Stimulated activated CD8-positive, alpha-beta memory T cell treated with anti-CD3 and anti-CD28 coated beads, Interleukin-7, amount 100 ng/mL, for 24 hours (primary cell): ENCODE measurements at regions not wholly inside any gene's neighbourhood (a gene's known extent, or its start where the extent isn't known, plus 50 kb on each side); places are given as distances from the start of the nearest gene placed in this dataset.
"Not testable (repeated sequence)": the region's sequence is repeated elsewhere in the genome, so short reads cannot be mapped to it uniquely, and the experiment has no call there.

Experiments used
- DNase-seq: peaks from one replicate; pipeline ENCODE4 v3.0.0-alpha.2; 2020; ENCODE audit warnings: low read depth

DNA sequence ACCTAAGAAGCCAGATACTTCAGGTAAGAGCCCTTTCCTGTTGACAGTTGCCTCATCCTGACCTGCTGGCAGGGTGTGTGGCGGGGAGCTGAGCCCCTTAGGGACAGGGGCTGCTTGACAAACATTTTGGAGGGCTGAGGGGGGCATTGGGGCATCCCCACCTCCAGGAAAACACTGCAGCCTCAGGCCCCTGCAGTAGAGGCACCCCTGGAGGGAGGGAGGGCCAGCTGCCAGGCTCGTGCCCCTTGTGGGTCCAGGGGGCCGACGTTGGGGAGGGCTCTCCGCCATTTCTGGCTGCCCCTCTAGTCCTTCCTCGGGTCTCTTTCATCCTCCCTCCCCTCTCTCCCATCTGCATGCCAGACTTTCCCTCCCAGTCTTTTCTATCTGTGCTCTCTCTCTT, 177.3 kb downstream of the RPS24 start:
- DNase-seq, result no peak

DNA sequence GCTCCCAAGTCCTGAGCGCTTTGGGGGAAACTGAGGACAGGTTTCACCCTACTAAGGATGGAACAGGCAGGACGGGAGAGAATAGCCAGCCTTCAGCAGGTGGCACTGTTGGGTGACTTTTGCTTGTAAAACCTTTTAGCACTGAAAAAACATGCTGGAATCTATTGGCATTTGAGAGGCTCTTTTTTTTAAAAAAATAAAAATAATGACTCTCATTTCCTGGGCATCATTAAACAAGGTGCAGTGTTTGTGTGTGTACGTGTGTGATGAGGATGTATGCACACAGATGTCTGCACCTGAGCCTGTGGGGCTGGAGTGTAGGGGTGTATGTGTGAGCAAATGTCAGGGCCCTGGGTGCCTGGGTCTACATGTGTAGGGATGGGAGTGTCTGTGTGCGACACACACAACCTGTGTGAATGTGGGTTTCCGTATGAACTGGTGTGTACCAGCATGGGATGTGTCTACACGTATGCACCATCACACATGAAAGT, 177.9 kb downstream of the RPS24 start:
- no peak for DNase-seq

DNA sequence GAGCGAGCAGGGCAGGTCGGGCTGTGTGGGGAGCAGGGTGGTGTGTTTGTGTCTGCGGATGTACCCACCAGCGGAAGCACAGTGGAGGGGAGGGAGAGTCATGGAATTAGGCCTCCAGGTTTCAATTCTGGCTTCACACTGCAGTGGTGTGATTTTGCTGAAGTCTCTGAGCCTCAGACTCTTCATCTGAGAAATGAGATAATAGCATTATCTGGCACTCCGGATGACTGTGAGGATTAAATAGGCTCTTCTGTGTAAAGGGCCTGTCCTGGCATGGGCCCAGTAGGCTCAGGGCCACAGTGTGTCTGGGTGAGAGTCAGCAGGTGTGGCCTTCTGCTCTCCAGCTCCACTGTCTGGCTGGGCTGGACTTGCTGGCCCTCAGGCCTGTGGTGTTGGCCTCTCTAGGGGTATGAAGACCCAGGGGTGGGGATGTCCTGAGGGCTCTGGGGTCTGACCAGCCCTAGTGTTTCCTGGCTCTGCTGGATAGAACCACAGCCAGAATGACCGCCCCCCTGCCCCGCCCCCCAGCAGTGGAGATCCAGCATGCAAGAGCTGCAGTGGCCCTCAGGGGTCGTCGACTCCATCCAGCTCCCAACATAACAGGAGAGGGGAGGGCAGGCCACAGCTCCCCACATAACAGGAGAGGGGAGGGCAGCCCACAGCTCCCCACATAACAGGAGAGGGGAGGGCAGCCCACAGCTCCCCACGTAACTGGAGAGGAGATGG, 178.6 kb downstream of the RPS24 start:
- no peak for DNase-seq

DNA sequence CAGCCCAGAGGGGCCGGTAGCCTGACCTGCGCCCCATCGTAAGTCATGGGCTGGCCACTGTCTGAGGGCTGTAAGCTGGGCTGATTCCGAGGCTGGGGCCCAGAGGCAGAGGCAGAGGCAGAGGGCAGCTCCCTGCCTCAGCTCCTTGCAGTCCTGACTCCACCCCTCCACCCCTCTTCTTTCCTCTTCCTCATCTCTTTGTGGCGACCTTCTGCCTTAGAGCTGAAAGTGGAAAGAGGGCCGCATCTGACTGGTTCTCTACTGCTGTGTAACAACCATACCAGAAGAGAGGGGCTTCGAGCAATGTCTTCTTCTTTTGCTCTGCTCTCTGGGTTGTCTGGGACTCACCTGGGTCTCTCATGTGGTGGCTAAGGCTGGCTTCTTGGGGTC, 179.1 kb downstream of the RPS24 start:
- DNase-seq, result no peak

DNA sequence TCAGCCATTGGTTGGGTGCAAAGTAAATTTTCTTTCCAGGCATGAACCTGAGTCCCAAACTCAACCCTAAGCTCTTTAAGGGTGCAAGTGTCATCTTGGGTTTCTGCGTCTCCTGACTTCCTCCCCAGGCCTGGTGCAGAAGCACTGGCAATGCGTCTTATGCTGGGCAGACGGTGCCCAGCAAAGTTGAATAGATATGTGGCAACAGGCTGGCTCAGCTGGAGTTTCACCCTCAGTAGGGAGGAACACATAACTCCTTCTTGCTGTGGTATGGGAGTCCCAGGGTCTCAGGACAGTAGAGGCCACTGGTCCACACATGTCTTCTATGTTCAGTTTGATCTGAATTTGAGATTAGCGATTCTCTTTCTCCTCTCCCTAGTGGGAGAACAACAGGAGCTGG, 181.3 kb downstream of the RPS24 start:
- DNase-seq, result no peak

DNA sequence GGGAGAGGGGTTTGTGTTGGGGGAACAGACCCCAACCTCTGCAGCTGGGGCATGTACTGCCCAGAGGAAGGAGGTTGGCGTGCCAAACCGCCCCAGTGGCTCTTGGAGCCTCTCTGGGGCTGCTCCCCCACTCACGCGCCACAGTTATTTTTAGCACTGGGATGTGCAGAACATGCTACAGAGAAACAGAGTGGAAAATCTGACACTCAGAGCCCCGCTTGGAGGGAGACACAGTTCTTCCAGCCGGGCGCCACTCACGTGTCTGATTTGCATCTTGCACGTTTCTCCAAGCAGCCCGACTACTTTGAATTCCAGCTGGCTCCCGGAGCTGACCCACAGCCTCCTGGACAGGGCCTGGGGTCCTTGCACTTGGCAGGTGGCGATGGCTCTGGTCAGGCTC, 182.0 kb downstream of the RPS24 start:
- no peak for DNase-seq

DNA sequence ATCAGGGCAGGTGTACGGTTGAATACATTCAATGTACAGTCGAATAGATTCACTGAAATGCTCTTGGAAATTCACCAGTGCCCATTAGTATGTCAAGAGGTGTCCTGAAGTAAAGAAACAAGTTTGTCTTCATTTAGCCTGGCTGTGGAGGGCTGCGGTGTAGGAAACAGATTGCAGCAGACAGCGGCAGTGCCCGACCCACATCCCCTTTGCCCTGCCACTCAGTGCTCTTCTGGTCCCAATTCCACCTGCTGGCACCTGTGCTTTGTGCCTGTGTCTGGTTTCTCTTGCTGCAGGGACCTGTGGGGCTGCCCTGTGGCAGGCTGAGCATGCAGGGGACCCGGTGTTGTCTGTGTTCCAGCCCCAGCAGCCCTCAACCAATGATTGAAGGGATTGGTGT, 183.7 kb downstream of the RPS24 start:
- no peak for DNase-seq

DNA sequence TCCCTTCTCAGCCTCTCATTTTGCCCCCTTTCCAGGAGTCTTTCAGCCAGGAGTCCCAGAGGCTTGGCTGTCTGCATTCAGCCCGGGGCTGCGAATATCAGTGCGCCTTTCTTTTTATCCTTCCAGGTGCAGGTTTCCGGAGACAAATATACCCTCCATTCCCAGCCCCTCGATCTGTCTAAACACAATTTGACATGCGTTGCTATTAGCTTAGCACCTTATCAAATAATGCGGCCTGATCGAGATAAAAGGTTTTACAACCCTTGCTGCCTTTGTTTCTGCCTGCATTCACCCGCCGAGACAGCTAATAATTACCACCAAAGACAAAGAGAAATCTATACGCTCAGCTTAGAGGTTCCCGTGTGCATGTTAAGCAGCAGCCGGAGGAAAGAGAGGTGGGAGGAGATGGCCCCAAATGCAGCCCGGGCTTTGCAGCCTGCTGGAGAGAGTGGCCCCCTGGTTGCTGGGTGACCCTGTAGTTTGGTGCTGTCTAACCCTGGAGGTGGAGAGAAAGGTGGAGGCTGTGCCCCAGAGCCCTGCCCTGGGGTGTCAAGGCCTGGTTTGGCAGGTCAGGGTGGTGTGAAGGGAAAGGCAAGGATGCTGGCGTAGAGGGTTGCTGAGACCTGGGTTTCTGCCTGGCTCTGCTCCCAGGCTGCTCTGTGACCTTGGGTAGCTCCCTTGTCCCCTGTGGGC, 185.3 kb downstream of the RPS24 start:
- no peak for DNase-seq

DNA sequence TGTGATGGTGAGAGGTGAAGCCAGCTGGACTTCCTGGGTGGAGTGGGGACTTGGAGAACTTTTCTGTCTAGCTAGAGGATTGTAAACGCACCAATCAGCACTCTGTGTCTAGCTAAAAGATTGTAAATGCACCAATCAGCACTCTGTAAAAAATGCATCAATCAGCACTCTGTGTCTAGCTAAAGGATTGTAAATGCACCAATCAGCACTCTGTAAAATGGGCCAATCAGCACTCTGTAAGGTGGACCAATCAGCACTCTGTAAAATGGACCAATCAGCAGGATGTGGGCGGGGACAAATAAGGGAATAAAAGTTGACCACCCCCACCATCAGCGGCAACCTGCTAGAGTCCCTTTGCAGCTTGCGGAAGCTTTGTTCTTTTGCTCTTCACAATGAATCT, 185.9 kb downstream of the RPS24 start:
- not testable (repeated sequence) for DNase-seq

DNA sequence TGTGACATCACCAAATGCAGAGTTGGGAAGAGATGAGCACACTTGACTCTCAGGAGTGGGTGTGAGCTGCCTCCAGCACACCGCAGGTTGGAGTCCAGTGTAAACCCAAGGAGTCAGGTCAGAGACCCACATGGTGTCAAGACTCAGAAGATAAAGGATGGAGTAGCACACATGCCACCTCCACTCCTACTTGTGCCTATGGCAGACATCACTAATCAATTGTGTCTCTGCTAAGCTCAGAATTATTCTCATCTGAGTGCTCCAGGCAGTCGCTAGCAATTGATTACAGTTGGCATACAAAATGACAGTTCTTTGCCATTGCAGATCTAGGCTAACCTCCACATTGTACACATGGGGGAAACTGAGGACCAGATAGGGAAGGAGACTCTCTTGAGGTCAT, 187.1 kb downstream of the RPS24 start:
- DNase-seq, result no peak

DNA sequence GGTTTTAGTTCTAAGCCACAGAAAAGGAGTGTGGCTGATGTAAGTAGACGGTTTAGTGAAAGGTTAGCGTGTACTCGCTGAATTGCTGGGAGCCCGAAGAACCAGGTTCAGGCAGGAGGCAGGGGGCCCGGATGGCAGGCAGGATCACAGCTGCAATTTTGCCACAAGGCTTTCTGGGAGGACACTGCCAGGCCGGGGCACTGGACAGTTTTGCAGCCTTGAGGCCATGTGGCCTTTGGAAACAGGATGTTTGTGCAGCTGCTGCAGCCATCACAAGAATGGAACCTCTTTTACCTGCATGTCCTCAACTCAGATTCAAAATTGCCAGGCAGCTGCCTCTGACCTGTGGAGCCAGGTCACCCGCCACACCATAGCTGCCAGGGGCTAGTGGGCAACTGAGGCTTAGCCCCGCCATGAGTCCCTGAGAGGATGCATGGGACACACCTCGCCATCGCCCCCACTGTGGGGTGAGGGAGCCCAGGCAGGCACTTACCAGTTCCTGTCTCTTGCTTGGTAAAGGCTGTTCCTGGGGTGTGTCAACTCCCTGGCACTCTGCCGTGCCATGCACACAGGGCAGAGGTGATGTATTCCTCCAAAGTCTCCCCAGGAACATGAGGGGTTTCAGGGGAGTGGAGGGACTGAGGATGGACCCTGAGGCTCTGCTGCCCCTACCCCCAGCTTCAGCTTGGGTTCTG, 188.6 kb downstream of the RPS24 start:
- no peak for DNase-seq

DNA sequence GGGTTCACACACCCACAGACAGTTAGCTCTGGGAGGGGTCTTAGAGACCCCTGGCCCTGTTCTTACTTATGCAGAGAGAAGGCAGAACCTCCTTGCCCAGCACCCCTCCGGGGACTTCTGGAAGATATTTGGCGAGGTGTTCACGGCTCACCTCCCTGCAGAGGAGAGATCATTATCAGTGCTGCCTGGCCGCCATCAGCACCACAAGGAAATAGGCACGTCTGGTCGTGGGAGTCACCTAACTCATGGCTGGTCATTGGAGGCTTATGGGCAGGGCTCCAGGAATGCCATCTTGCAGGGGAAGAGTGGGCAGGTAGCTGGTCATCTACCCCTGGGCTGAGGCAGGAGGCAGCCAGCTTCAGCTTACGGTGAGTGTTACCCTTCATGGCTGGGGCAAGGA, 189.4 kb downstream of the RPS24 start:
- no peak for DNase-seq

DNA sequence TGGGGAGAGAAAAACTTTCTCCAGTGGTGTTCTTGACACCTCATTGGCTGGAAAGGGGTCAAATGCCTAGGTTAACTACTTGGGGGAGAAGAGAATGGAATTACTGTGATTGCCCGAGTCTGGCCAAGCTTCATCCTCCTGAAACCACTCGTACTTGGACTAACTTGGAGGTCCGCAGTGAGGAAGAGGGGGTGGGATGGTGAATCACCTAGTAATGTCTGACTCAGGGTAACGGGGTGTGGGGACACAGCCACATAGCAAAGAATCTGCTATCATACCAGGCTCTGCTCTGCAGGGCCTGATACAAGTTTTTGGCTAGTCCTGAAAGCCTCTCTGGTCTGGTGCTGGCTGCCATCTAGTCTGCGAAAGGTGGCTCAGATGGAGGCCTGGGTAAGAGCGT, 190.9 kb downstream of the RPS24 start:
- no peak for DNase-seq

DNA sequence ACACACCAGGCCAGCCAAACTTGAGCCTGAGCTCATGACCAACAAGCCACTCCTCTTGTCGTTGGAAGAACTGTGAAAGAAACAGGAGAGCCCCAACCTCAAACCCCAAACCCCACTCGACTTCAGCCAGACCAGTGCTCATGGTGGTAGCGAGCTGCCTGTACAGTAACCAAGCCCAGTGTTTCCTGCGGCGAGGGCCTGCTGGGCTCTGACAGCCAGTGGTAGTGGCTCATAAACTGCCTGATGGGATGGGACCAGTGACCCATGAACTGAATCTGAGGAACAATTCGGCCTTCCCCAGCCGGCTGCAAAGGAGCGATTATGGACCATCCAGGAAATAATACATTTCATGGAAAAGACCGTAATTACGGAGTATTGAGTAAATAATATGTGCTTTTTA, 191.9 kb downstream of the RPS24 start:
- DNase-seq, result no peak

DNA sequence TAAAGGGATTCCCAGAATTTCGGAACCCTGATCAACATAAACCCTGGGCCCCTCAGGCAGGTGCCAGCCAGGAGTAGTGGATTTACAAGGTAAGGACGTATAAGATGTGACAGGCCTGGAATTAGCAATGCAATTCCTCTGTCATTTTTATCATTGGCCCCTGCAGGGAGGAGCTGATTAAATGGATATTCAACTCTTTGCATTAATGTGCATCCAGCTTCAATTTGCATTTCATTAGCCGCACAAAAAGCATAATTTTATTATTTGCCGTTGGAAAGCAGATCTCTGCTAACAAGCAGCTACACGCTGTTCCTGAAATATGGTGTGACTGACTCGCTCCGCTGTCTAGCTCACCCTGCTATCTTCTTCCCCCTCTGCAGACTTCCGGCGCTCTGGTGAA, 195.8 kb downstream of the RPS24 start:
- no peak for DNase-seq

DNA sequence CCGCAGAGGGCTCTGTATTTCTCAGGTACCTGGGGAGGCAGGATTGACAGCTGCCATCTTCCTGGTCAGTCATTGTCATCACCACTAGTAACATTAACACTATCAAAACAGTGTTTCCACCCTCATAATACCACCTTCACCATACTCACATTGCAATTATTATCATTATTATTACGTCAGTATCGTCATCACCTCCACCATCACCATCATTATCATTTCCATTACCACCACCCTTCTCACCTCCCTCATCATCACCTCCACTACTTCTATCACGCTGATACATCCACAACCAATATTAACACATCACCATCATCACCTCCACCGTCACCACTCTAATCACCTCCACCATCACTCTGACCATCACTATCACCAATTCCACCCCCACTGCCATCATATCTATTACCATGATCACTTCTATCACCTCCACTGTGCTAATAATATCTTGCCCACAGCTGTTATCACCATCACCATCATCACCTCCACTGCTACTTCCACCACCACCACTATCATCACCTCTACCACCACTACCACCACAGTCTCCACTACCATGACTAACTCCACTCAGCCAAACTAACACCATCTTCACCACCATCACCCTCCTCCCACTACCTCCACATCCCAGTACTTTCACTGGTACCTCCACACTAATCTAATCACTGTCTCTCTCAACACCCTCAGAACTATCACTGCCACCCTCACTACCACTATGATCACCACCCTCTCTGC, 196.4 kb downstream of the RPS24 start:
- DNase-seq, result no peak

DNA sequence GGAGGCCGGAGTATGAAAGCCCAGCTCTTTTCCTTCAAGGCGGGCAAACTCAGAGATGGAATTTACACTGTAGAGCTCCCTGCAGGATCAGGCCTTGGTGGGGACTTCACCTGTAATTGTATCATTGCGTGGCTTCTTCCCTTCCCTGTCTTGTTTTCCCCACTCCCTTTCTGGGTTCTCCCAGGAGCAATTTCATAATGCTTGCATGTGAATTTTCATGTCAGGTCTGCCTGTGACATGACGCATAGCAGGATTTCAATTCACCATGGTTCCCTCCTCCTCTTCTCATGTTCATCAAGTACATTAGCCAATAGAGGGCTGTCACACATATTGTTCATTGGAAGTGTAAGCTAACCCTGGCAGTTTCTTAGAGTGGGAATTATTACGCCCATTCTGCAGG, 197.7 kb downstream of the RPS24 start:
- DNase-seq, result no peak

DNA sequence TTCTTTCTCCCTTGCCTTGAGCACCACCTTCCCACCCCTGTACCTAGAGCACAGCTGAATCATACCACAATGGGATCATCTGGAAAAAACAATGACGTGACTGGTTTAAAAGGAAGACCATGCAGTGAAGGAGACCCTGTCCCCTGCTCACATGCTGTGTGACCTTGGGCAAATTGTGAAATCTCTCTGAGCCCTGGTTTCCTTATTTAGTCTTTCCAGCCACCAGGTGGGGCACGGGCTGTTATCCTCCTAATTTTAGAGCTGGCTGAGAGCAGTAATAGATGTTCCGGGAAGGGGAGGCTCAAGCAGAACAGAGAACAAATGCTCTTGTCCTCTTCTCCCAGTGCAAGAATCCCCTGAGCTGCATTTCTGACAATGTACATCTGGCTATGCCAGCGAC, 198.3 kb downstream of the RPS24 start:
- no peak for DNase-seq

DNA sequence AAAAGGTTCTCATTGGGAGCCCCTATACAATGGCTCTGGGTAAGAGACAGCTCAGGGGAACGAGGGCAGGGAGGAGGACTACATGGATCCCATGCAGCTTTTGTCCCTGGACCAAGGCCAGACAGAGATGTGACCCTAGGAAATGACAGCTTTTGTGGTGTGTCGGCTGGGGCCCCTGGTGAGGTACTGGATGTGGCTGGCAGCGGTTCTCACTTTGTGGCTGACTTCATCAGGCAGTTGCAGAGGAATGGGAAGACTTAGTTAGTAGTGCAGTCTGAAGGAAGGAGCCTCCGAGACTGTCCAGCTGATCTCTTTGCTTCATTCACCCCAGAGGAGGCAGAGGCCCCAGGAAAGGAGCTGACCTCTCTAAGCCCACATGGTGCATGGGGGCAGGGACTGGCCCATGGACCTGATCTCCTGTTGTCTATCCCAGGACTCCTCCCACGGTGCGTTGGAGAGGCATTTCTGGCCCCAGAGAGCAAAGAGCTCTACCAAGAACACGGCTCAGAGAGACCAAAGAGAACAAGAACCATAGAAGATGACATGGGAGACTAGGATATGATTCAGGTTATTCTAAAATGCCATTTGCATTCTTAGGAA, 202.9 kb downstream of the RPS24 start:
- DNase-seq, result no peak

DNA sequence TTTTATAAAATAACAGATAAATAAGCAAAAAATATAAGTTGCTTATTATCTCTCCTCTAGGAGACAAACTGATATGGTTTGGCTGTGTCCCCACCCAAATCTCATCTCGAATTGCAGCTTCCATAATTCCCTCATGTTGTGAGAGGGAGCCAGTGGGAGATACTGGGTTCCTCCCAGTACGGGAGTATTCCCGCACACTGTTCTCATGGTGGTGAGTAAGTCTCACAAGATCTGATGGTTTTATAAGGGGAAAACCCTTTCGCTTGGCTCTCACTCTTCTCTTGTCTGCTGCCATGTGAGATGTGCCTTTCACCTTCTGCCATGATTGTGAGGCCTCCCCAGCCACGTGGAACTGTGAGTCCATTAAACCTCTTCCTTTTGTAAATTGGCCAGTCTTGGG, 204.3 kb downstream of the RPS24 start:
- not testable (repeated sequence) for DNase-seq

DNA sequence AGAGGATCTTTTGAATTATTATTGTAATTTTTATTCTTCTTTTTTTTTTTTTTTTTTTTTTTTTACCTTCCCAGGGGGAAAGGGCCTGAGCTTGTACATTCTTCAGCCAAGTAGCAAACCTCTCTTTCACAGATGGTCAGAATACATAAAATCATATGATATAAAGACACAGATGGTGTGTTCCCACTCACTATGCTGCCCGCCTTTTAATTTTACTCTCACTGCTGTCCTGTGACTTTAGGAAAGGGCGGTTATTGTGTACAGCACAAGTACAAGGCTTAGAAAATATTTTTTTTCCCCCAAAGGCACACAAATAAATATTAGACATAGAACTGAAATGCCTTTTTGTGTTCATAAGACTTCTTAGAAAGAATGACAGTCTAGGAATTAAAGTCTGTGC, 213.6 kb downstream of the RPS24 start:
- no peak for DNase-seq

DNA sequence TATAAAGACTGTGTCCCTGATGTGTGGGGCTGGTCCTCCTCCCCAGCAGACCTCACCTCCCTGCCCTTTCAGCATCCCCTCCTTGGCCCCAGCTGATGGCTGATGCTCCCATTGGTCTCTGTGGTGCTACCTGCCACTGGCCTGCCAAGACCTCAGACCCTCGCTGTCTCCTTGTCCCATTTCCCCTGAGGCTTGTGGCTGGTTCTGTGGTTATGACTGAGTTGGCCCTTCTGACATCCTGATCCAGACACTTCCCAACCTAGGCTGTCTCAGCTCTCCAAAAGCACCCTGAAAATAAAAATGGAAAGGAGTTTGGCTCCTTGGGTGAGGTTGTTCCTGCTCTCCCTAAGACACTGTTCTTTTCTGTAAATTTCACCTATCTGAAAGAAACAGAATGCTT, 214.2 kb downstream of the RPS24 start:
- no peak for DNase-seq
